Suprapubic skin (tissue), 3 donors: ENCODE measurements at regions not wholly inside any gene's neighbourhood (a gene's known extent, or its start where the extent isn't known, plus 50 kb on each side); places are given as distances from the start of the nearest gene placed in this dataset.

Source experiments
- CTCF ChIP-seq, 2 donors: fragments of 200-600 bp in 1 of 2; fragments of 450-650 bp in 1 of 2; sonication (generic) in 1 of 2; IDR thresholded peaks; one replicate each; pipeline ENCODE4 v1.5.1; 2016 to 2019; ENCODE audit warnings: antibody characterized with exemption in 2 of 2, mild to moderate bottlenecking in 1 of 2, moderate library complexity in 1 of 2
- POLR2AphosphoS5 ChIP-seq, 3 donors: sonication (generic); formaldehyde crosslinking; IDR thresholded peaks; one replicate each; pipeline ENCODE4 v1.6.1; 2017; ENCODE audit warnings: antibody characterized with exemption in 3 of 3

- no peak for TF ChIP-seq POLR2AphosphoS5 (IDR thresholded peaks at IDR 0.05)
- TF ChIP-seq CTCF (IDR thresholded peaks at IDR 0.05), result no peak
Observed at GRCh38 chr3:154835639-154836038, 244.5 kb upstream of the MME start.
